Peyer's patch (tissue), 4 donors: ENCODE measurements at regions not wholly inside any gene's neighbourhood (a gene's known extent, or its start where the extent isn't known, plus 50 kb on each side); places are given as distances from the start of the nearest gene placed in this dataset.

ENCODE experiments used
- DNase-seq, 3 donors: peaks; one replicate each; pipeline ENCODE4 v3.0.0-alpha.2; 2017 to 2019
- H3K27ac ChIP-seq, 4 donors: fragments of 200-600 bp; sonication (generic); one replicate each; pipeline ENCODE4 v1.5.1; 2016 to 2019
- H3K27me3 ChIP-seq, 2 donors: fragments of 200-600 bp; sonication (generic); one replicate each; pipeline ENCODE4 v1.5.1; 2019
- H3K36me3 ChIP-seq, 3 donors: fragments of 200-600 bp; sonication (generic); one replicate each; pipeline ENCODE4 v1.5.1; 2016 to 2019
- H3K4me1 ChIP-seq, 4 donors: fragments of 200-600 bp; sonication (generic); one replicate each; pipeline ENCODE4 v1.5.1; 2016 to 2019
- H3K4me3 ChIP-seq, 4 donors: fragments of 200-600 bp; sonication (generic); 1 replicate in 3 of 4; 2 replicates in 1 of 4; pipeline ENCODE4 v1.5.1; 2016 to 2019; ENCODE audit warnings: mild to moderate bottlenecking in 1 of 4
- H3K9me3 ChIP-seq, 4 donors: fragments of 200-600 bp; sonication (generic); one replicate each; pipeline ENCODE4 v1.5.1; 2016 to 2019; ENCODE audit warnings: mild to moderate bottlenecking in 1 of 4
- CTCF ChIP-seq, 6 experiments: fragments of 450-650 bp in 4 of 6; fragments of 200-600 bp in 2 of 6; sonication (generic) in 1 of 6; IDR thresholded peaks; one replicate each; pipeline ENCODE4 v1.5.1; 2017 to 2019; ENCODE audit warnings: antibody characterized with exemption in 6 of 6, mild to moderate bottlenecking in 3 of 6, moderate library complexity in 1 of 6
- POLR2A ChIP-seq, 2 donors: fragments of 450-650 bp; IDR thresholded peaks; one replicate each; pipeline ENCODE4 v1.5.1; 2017; ENCODE audit warnings: antibody characterized with exemption in 2 of 2, mild to moderate bottlenecking in 2 of 2, moderate library complexity in 2 of 2

- no peaks in the 10 kb centered on the region for H3K9me3 ChIP-seq
- no peak for DNase-seq
- H3K27me3 ChIP-seq: no peaks in the 10 kb centered on the region
- H3K36me3 ChIP-seq: no peaks in the 10 kb centered on the region
- peaks cover 0 to 8% (median 0%) of the 10 kb centered on the region in 4 donors for H3K4me1 ChIP-seq
- H3K27ac ChIP-seq: no peak overlapping the region
- no peak for TF ChIP-seq CTCF (IDR thresholded peaks at IDR 0.05)
- no peak overlapping the region for H3K4me3 ChIP-seq
Observed at GRCh38 chr12:92074889-92075288, 70.8 kb downstream of the BTG1 start.

GRCh38 chr12:92073094-92073493, 72.6 kb downstream of the BTG1 start:
- H3K36me3 ChIP-seq: no peaks in the 10 kb centered on the region
- DNase-seq: no peak
- H3K27ac ChIP-seq: no peak overlapping the region
- no peaks in the 10 kb centered on the region for H3K9me3 ChIP-seq
- H3K4me3 ChIP-seq: no peak overlapping the region
- H3K27me3 ChIP-seq: no peaks in the 10 kb centered on the region
- no peak for TF ChIP-seq POLR2A (IDR thresholded peaks at IDR 0.05)
- TF ChIP-seq CTCF (IDR thresholded peaks at IDR 0.05): no peak
- peaks cover 0 to 15% (median 1%) of the 10 kb centered on the region in 4 donors for H3K4me1 ChIP-seq

- H3K27ac ChIP-seq: no peak overlapping the region
Observed at GRCh38 chr12:92072112-92072511, 73.5 kb downstream of the BTG1 start.

GRCh38 chr12:92070864-92071445, 74.7 kb downstream of the BTG1 start:
- Histone ChIP-seq H3K4me1 (peaks cover 0 to 11% (median 1%) of the 10 kb centered on the region in 4 donors), H3K27me3 (no peaks in the 10 kb centered on the region), H3K9me3 (no peaks in the 10 kb centered on the region), H3K36me3 (no peaks in the 10 kb centered on the region), H3K27ac (peak overlapping the region in 3 of 4 donors; percentile 50 to 85 (median 71)), H3K4me3 (peak overlapping the region in 1 of 4 donors; percentile 7)
- no peak for TF ChIP-seq POLR2A (IDR thresholded peaks at IDR 0.05)
- TF ChIP-seq CTCF (IDR thresholded peaks at IDR 0.05): peak in 1 of 6 experiments; percentile 36
- DNase-seq: peak in 1 of 3 donors; percentile 86

More at GRCh38 chr12:92072112-92072511, 73.5 kb downstream of the BTG1 start:
- TF ChIP-seq POLR2A (IDR thresholded peaks at IDR 0.05): no peak
- TF ChIP-seq CTCF (IDR thresholded peaks at IDR 0.05): no peak
- H3K4me3 ChIP-seq: no peak overlapping the region
- H3K4me1 ChIP-seq: peaks cover 0 to 11% (median 1%) of the 10 kb centered on the region in 4 donors
- no peaks in the 10 kb centered on the region for H3K36me3 ChIP-seq
- no peaks in the 10 kb centered on the region for H3K27me3 ChIP-seq
- DNase-seq: no peak
- H3K9me3 ChIP-seq: no peaks in the 10 kb centered on the region

GRCh38 chr12:92070054-92070863, 75.4 kb downstream of the BTG1 start:
- TF ChIP-seq CTCF (IDR thresholded peaks at IDR 0.05) (peak in 3 of 6 experiments; percentile 44 to 57 (median 47)), POLR2A (IDR thresholded peaks at IDR 0.05) (no peak)
- H3K9me3 ChIP-seq: no peaks in the 10 kb centered on the region
- H3K4me3 ChIP-seq: peak overlapping the region in 1 of 4 donors; percentile 7
- peak in 2 of 3 donors; percentile 59 to 65 for DNase-seq
- H3K4me1 ChIP-seq: peaks cover 0 to 16% (median 1%) of the 10 kb centered on the region in 4 donors
- no peaks in the 10 kb centered on the region for H3K36me3 ChIP-seq
- no peaks in the 10 kb centered on the region for H3K27me3 ChIP-seq
- peak overlapping the region in 3 of 4 donors; percentile 50 to 85 (median 71) for H3K27ac ChIP-seq
